GM19099 (cell line): ENCODE measurements at regions not wholly inside any gene's neighbourhood (a gene's known extent, or its start where the extent isn't known, plus 50 kb on each side); places are given as distances from the start of the nearest gene placed in this dataset.

Experiments used
- POLR2A ChIP-seq: IDR thresholded peaks from 3 replicates; pipeline ENCODE4 v1.6.1; 2011; ENCODE audit warnings: low read depth; ENCODE audit not compliant: insufficient read length; ENCODE audit errors: extremely low read depth

DNA sequence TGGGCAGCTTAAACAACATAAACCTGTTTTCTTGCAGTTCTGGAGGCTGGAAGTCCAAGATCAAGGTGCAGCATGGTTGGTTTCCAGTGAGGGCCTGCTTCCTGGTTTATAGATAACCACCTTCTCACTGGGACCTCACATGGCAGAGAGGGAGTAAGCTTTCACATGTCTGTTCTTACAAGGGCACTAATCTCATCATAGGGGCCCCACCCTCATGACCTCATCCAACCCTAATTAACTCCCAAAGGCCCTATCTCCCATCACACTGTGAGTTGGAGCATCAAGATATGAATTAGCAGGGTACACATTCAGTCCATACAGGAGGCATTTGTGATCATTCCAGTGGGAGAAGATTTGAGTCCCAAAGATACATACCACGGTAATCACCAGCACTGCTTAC is 50.5 kb upstream of the GRIN2A start:
- no peak for TF ChIP-seq POLR2A

GRCh38 chr16:10239640-10240039 is 57.4 kb upstream of the GRIN2A start:
- TF ChIP-seq POLR2A: no peak

GRCh38 chr16:10240854-10241613 is 58.8 kb upstream of the GRIN2A start:
- TF ChIP-seq POLR2A: no peak

- no peak for TF ChIP-seq POLR2A
Observed at GRCh38 chr16:10242097-10242496, 59.9 kb upstream of the GRIN2A start.

- TF ChIP-seq POLR2A: no peak
Observed at GRCh38 chr16:10242916-10243315, 60.7 kb upstream of the GRIN2A start.

- TF ChIP-seq POLR2A: no peak
Observed at GRCh38 chr16:10245002-10245401, 62.8 kb upstream of the GRIN2A start.

DNA sequence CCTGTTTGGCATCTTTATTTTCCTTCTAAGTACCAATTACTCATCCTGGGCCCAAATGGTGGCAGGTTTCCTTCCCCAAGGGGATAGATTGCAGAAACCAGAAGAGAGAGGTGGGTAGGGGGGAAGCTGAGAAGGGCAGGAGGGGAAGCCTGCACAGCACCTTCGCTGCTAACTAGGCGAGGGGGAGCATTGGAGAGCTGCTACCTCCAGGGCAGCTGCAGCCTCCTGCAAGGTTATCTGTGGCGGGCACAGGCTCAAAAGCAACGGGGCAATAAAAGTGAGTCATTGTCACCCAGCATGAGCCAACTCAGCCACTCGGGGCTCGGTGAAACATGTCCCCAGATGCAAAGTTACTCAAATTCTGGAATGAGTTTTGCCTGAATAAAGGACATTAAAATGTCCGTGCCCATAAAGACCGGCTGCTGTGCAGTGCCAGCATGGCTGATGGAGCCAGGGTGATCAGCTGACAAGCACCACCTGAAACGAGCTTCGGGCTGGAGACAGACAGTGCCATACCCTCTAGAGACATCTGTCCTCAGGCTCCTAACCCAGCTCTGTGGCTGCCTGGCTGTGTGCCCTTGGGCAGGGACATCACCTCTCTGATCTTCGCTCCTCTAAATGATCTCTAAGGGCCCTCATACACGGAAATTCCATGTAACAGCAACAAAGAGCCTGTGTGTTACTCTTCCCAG is 68.1 kb upstream of the GRIN2A start:
- TF ChIP-seq POLR2A: no peak

GRCh38 chr16:10252155-10252554 is 69.9 kb upstream of the GRIN2A start:
- no peak for TF ChIP-seq POLR2A

- no peak for TF ChIP-seq POLR2A
Observed at GRCh38 chr16:10253409-10253808, 71.2 kb upstream of the GRIN2A start.

DNA sequence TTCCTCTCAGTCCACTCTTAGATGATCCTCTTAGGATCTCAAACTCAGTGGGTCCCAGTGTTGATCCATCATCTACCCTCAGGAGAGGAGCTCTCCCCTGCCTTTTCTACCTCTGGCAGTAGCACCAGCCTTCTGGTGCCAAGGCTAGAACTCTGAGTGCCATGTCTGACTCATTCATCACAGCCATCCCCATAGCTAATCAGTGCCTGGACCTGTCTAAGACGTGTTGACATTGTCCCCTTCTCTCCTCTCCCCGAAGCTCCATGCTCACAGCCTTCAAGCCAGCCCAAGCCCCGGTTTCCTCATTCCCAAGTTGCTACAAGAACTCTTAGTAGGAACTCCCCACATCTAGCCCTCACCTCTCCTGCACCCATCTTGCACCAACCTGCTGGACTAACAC is 73.5 kb upstream of the GRIN2A start:
- TF ChIP-seq POLR2A: no peak

DNA sequence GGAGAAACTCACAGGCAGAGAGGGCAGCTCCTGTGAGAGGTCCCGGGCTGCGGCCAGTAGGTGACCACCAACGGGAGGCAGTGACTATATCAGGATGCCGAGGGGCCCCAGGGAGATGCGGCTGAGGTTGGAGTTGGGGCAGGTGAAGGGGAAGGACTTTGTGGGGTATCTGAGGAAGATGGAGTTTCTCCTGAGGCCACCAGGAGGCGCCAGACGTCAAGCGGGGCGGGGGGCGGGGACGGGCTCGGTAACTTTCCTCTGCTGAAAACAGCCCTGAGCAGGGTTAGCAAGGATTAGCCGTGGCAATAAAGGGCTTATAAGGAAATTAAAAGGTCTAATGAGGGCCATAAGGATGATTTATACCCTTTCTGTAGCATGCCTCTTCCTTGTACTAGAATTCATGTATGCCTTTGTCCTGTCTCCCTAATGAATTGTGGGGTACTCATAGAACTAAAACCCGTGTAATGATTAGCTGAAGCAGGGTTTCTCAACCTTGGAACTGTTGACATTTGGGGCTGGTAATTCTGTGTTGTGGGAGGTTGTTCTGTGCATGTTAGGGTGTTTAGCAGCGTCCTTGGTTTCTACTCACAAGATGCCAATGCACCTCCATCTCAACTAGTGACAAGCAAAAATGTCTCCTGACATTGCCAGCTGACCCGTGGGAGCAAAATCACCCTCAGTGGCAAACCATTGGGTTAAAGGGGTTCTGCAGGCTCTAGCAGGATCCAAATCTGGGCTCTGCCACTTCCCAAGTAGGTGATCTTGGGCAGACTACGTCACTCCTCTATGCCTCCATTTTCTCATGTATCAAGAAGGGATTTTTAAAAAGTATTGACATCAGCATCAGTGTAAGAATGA is 74.8 kb upstream of the GRIN2A start:
- TF ChIP-seq POLR2A: no peak

- no peak for TF ChIP-seq POLR2A
Observed at GRCh38 chr16:10261077-10261476, 78.8 kb upstream of the GRIN2A start.

DNA sequence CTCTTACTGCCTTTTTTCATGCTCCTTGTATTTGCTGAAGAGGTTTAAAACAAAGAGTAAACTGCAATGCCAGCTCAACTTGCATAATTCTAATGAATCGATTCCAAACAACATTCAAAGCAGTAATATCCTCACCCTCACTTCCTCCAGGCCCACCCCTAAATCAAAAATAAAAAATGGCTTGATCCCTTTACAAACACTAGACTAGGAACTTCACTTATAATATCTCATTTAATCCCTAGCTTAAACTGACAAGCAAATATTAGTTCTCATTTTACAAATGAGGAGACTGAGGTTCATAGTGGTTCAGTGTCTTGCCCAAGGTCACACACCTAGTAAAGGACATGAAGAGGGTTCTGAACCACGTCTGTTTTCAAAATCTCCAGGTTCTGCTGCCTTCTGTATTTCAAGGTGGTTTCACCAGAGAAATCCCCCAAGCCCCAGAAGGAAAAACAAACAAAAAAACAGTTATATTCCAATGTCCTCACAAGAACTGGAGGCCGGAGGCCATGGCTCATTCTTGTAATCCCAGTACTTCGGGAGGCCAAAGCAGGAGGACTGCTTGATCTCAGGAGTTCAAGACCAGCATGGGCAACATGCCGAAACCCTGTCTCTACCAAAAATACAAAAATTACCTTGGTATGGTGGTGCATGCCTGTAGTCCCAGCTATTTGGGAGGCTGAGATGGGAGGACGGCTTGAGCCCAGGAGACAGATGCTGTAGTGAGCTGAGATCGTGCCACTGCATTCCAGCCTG is 80.3 kb upstream of the GRIN2A start:
- no peak for TF ChIP-seq POLR2A

DNA sequence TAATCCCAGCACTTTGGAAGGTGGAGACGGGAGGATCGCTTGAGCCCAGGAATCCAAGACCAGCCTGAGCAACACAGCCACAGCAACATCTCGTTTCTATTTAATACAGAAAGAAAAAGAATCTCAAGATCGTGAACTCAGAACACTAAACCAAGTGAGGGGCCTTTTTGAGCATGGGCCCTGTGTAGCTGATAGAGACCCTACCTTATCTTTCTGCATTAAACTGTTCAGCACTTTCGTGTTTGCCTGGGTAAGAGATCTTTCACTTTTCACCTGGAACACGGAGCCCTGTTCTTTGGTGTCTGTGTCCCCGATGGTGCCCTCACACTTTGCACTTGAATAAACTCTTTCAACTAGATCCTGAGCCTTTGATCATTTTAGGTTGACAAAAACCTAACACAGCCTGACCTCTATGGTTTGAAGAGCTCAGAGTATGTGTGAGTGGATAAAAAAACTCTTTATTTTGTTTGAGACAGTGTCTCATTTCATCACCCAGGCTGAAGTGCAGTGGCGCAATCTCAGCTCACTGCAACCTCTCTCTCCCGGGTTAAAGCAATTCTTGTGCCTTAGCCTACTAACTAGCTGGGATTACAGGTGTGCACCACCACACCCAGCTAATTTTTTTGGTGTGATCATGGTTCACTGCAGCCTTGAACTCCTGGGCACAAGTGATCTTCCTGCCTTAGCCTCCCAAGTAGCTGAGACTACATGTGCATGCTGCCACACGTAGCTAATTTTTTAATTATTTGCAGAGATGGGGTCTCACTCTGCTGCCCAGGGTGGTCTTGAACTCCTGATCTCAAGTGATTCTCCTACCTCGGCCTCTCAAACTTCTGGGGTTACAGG is 83.8 kb upstream of the GRIN2A start:
- no peak for TF ChIP-seq POLR2A
